ENCODE measurements at regions not wholly inside any gene's neighbourhood (a gene's known extent, or its start where the extent isn't known, plus 50 kb on each side); places are given as distances from the start of the nearest gene placed in this dataset.

- no peak for DNase-seq (ENCODE audit: low read depth in 1 of 2, low spot score in 1 of 2)
Measured at GRCh38 chr10:29063806-29064644, 224.8 kb upstream of the LYZL1 start.

DNA sequence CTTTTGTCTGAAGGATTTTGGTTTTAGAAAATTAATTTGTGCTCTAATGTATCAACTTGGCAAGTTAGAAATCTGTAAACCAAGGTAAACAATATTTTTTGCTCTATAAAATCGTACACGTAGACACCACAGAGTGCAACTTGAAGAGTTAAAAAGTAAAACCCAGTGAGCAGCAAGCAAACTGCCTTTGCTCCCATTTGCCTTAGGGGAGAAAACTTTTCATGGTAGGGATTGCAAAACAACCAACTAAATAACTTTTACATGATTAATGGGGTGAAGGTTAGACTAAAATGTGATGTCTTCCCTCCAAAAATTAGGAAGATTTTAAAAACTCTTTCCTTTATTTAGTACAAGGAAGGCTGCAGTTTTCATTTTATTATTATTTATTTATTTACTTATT is 224.2 kb upstream of the LYZL1 start:
- no peak for DNase-seq (ENCODE audit: low read depth in 1 of 2, low spot score in 1 of 2)

GRCh38 chr10:29067161-29067560 is 221.7 kb upstream of the LYZL1 start:
- no peak for DNase-seq (ENCODE audit: low read depth in 1 of 2, low spot score in 1 of 2)

DNA sequence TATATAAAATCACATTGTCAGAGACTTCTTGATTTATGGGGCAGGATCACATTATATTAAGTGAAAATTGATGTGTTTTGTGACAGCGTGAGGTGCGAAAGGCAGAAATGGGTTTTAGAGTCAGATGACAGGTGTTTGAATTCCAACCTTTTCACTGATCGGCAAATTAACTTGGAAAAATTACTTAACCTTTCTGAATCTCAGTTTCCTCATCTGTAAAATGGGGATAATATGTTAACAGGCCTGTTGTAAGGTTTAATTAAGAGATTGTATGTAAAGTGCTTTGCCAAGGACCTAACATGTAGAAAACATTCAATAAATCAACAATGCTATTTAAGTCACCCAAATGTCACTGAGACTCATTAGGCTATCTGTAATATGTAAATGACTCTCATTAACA is 221.2 kb upstream of the LYZL1 start:
- DNase-seq (ENCODE audit: low read depth in 1 of 2, low spot score in 1 of 2): no peak

DNA sequence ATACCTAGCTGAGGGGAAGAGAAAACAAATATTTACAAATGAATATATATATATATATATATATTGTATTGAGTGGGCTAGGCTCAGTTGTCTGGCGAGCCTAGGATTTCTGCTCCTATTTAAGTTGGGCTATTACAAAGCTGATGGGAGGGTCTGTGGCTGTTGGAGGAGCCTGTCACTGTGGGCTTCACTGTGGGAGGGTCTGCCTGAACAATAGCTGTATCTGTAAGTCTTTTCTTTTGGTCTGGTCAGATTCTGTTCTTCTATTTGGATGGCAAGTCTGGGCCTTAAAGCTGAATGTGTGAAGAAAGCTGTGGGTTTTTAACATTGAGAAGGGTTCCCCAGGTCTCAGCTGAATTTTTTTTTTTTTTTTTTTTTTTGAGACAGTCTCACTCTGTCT is 220.6 kb upstream of the LYZL1 start:
- no peak for DNase-seq (ENCODE audit: low read depth in 1 of 2, low spot score in 1 of 2)

DNA sequence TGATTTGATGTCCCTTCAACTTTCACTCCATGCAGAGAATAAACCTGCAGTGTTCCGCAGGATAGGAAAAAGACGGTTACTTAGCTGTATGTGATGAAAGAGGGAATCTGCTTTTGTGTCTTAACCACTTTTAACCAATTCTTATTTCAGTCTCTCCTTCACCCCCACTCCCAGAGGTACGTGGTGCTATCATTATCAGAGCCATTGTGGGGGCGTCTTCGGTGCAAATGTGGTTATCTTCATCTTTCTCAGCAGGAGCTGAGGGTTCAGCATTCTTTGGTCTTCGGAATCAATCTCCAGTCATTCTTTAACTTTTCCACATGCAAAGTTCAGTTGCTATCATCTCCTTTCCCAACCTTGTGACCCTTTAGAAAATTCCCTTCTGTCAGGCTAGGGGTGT is 219.9 kb upstream of the LYZL1 start:
- DNase-seq (ENCODE audit: low read depth in 1 of 2, low spot score in 1 of 2): no peak

DNA sequence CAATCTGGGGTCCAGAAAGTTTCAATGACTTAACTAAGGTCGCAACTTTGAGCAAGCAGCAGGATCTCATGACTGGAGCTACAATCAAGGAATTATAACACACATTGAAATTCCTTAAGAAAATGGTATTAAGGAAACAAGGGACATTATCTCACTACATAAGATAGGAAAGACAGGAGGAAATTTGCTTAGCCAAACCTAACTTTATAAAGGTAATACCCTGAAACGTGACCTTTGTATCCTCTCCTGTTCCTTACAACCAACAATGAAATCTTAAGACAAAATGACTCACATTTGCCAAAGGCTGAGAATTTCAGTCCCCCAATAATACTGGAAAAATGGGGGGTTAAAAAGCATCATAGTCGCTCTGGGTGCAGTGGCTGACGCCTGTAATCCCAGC is 218.9 kb upstream of the LYZL1 start:
- no peak for DNase-seq (ENCODE audit: low read depth in 1 of 2, low spot score in 1 of 2)

DNA sequence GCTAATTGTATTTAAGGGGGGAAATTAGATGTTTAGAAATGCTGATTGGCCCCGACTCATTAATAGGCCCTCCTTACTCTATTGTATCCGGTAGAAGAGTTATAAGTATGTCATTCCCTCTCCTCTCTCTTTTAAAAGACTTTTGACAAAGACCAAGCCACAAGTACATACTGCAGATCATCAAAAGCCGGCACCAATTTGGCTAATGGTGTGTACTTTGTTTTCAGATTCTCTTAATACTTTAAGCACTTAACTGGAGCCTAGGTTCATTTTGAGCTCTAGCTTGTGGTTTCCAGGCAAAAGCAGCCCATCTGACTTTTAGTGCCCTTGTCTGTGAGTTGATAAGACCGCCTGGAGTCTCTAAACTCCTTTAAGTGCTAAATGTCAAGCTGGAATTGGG is 210.0 kb upstream of the LYZL1 start:
- no peak for DNase-seq (ENCODE audit: low read depth in 1 of 2, low spot score in 1 of 2)

DNA sequence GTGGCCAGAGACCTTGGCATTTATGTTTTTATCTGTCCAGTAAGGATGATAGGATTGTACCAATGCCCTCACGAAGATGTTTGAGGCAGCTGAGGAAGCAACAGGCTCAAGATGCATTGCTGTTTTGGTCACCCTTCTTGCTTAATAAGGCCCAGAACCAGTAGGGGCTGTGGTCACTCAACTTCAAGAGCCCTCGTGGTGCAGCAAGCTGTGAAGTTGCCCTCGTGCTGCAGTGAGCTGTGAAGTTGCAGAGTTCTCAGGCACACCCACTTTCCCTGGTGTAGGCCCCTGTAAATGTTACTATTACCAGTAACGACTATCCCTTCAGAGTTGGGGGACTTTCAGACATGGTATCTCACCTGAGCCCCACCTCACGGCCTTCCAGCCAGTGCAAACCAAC is 207.6 kb upstream of the LYZL1 start:
- no peak for DNase-seq (ENCODE audit: low read depth in 1 of 2, low spot score in 1 of 2)

GRCh38 chr10:29081951-29082685 is 206.8 kb upstream of the LYZL1 start:
- no peak for DNase-seq (ENCODE audit: low read depth in 1 of 2, low spot score in 1 of 2)

- no peak for DNase-seq (ENCODE audit: low read depth in 1 of 2, low spot score in 1 of 2)
Measured at GRCh38 chr10:29083096-29083495, 205.8 kb upstream of the LYZL1 start.

- DNase-seq (ENCODE audit: low read depth in 1 of 2, low spot score in 1 of 2): no peak
Measured at GRCh38 chr10:29084681-29085307, 204.1 kb upstream of the LYZL1 start.

- no peak for DNase-seq (ENCODE audit: low read depth in 1 of 2, low spot score in 1 of 2)
Measured at GRCh38 chr10:29089091-29089490, 199.8 kb upstream of the LYZL1 start.

GRCh38 chr10:29096303-29096824 is 192.5 kb upstream of the LYZL1 start:
- no peak for DNase-seq (ENCODE audit: low read depth in 1 of 2, low spot score in 1 of 2)

DNA sequence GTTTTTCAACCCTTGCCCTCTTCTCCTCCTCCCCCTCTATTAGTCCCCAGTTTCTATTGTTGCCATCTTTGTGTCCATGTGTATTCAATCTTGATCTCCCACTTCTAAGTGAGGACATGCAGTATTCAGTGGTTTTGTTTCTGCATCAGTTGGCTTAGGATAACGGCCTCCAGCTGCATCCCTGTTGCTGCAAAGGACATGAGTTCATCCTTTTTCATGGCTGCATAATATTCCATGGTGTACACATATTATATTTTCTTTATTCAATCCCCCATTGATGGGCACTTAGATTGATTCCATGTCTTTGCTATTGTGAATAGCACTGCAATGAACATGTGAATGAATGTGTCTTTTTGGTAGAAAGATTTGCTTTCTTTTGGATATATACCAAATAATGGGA is 190.4 kb upstream of the LYZL1 start:
- no peak for DNase-seq (ENCODE audit: low read depth in 1 of 2, low spot score in 1 of 2)

DNA sequence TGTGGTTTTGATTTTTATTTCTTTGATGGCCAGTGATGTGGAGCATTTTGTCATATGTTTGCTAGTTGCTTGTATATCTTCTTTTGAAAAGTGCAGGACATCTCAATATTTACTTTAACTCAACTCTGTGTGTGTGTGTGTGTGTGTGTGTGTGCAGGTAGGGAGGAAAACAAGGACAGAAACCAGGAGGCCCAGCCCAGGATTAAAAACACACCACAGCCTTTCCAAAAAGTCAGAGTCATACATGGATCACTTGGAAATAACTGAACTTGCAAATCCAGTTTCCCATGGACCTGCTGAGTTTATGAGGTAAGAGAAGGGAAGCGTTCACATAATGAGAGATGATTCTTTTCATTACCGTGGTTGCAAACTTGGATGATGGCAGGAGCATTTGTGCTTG is 189.9 kb upstream of the LYZL1 start:
- no peak for DNase-seq (ENCODE audit: low read depth in 1 of 2, low spot score in 1 of 2)

- no peak for DNase-seq (ENCODE audit: low read depth in 1 of 2, low spot score in 1 of 2)
Measured at GRCh38 chr10:29099415-29099814, 189.5 kb upstream of the LYZL1 start.

DNA sequence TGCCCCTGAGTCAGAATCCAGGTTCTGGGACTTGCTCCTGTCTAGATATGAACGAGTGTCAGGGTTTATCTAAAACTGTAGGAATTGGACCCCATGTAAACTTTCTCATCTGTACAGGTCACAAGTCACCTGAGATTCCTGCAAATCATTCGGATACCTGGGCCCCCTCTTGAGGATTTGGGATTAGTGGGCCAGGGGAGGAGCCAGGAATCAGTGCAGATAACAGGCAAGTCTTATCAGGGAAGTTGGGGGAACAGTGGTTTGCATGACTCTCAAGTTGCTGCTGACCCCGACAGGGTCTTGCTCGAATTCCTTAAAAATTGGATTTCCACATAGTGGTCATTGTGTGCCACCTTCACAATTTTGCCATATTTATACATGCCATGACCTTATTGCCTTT is 188.4 kb upstream of the LYZL1 start:
- DNase-seq (ENCODE audit: low read depth in 1 of 2, low spot score in 1 of 2): no peak

DNA sequence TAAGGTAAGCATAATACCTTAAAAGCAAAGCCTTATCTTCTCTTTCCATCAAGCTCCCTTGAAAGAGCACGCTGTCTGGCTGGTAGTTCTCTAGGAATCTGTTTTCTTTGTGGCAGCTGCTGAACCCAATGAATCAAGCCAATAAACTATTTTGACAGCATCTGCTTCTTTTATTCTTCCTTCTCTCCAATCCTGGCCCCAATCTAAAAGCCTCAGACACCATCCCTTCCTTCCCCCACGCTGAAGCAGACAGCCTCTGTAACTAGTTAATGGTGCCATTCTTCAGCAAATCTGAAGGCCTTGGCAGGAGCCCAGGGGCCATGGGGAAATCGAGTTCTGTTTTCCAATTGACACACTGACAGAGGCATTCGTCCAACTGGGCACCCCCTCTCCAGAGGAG is 186.6 kb upstream of the LYZL1 start:
- no peak for DNase-seq (ENCODE audit: low read depth in 1 of 2, low spot score in 1 of 2)

DNA sequence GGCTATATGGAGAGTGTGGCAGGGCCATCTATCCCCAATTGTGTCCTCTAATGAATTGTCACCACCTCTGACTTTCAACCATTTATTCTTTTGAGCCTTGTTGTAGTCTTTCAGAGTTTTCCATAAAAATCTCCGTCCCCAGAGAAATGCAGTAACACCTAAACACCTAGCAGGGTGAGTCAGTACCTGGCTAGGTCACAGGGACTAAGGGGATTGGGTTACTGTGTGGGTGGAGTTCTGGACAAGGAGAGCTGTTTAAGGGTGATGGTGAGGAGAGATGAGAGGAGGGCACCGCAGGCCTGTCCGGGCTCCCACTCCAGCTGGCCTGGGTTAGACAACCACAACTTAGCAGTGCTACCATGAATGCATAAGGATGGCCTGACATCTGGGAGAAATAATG is 186.2 kb upstream of the LYZL1 start:
- DNase-seq (ENCODE audit: low read depth in 1 of 2, low spot score in 1 of 2): no peak

- DNase-seq (ENCODE audit: low read depth in 1 of 2, low spot score in 1 of 2): no peak
Measured at GRCh38 chr10:29104661-29105399, 184.0 kb upstream of the LYZL1 start.

Data from activated CD4-positive, alpha-beta T cell treated with anti-CD3 and anti-CD28 coated beads, Interleukin-2, amount 50 U/mL, for 24 hours (primary cell).